ENCODE measurements at regions not wholly inside any gene's neighbourhood (a gene's known extent, or its start where the extent isn't known, plus 50 kb on each side); places are given as distances from the start of the nearest gene placed in this dataset.

- H3K36me3 ChIP-seq (ENCODE audit: insufficient read depth, low read depth, low read length), result no peaks in the 10 kb centered on the region
- no peak overlapping the region for H3K9ac ChIP-seq (ENCODE audit: low read depth, low read length)
- no peaks in the 10 kb centered on the region for H3K4me1 ChIP-seq (ENCODE audit: insufficient read depth, low read length)
Measured at GRCh38 chr7:39896840-39897239, 53.2 kb upstream of the CDK13 start.

DNA sequence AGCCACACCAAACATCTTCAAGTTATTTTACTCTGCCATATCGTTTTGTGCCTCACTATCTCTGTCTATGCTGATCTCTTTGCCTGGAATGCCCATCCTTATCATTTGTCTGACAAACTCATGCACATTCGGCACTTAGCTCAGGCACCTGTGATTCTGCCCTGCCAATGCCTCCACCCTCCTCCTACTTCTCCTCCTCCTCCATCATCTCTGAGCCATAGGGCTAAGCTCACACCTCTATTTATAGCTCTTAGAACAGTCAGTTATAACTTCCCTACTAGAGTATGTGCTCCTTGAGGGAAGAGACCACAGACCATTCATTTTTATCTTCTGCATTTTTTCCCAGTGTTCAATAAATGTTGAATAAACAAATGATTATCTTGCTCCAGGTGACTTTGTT lies 51.2 kb upstream of the CDK13 start:
- H3K9me3 ChIP-seq (ENCODE audit: insufficient read depth, low read depth, low read length), result no peaks in the 10 kb centered on the region

More at GRCh38 chr7:39896840-39897239, 53.2 kb upstream of the CDK13 start:
- Histone ChIP-seq H3K27me3 (ENCODE audit: insufficient read depth, low read length) (no peaks in the 10 kb centered on the region), H3K4me3 (ENCODE audit: low read length) (no peak overlapping the region; the same call in 1 of the 2 replicates), H3K27ac (ENCODE audit: low read length) (no peak overlapping the region), H3K9me3 (ENCODE audit: insufficient read depth, low read depth, low read length) (no peaks in the 10 kb centered on the region)

More for the DNA sequence above, 51.2 kb upstream of the CDK13 start:
- H3K27ac ChIP-seq (ENCODE audit: low read length), result no peak overlapping the region
- no peaks in the 10 kb centered on the region for H3K27me3 ChIP-seq (ENCODE audit: insufficient read depth, low read length)
- no peak overlapping the region for H3K4me3 ChIP-seq (ENCODE audit: low read length)
- H3K9ac ChIP-seq (ENCODE audit: low read depth, low read length), result no peak overlapping the region
- no peaks in the 10 kb centered on the region for H3K36me3 ChIP-seq (ENCODE audit: insufficient read depth, low read depth, low read length)
- H3K4me1 ChIP-seq (ENCODE audit: insufficient read depth, low read length), result no peaks in the 10 kb centered on the region
